Testis (tissue), 2 donors: ENCODE measurements at regions not wholly inside any gene's neighbourhood (a gene's known extent, or its start where the extent isn't known, plus 50 kb on each side); places are given as distances from the start of the nearest gene placed in this dataset.

Experiments used
- POLR2A ChIP-seq: fragments of 450-650 bp; IDR thresholded peaks from one replicate; pipeline ENCODE4 v1.6.1; 2017; ENCODE audit warnings: antibody characterized with exemption, mild to moderate bottlenecking, moderate library complexity
- TF ChIP-seq, protein P1 (sequence below), 3 experiments: fragments of 450-650 bp in 2 of 3; fragments of 200-600 bp in 1 of 3; sonication (generic) in 1 of 3; IDR thresholded peaks; one replicate each; pipeline ENCODE4 v1.5.1; 2016 to 2019; ENCODE audit warnings: antibody characterized with exemption in 3 of 3, mild to moderate bottlenecking in 2 of 3, moderate library complexity in 1 of 3

GRCh38 chr21:16363100-16363499 is 633.3 kb downstream of the USP25 start:
- TF ChIP-seq, protein P1, sequence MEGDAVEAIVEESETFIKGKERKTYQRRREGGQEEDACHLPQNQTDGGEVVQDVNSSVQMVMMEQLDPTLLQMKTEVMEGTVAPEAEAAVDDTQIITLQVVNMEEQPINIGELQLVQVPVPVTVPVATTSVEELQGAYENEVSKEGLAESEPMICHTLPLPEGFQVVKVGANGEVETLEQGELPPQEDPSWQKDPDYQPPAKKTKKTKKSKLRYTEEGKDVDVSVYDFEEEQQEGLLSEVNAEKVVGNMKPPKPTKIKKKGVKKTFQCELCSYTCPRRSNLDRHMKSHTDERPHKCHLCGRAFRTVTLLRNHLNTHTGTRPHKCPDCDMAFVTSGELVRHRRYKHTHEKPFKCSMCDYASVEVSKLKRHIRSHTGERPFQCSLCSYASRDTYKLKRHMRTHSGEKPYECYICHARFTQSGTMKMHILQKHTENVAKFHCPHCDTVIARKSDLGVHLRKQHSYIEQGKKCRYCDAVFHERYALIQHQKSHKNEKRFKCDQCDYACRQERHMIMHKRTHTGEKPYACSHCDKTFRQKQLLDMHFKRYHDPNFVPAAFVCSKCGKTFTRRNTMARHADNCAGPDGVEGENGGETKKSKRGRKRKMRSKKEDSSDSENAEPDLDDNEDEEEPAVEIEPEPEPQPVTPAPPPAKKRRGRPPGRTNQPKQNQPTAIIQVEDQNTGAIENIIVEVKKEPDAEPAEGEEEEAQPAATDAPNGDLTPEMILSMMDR (IDR thresholded peaks at IDR 0.05), result no peak
- TF ChIP-seq POLR2A, result no peak
